Smooth muscle cell (in vitro differentiated cells): ENCODE measurements at regions not wholly inside any gene's neighbourhood (a gene's known extent, or its start where the extent isn't known, plus 50 kb on each side); places are given as distances from the start of the nearest gene placed in this dataset.

Source experiments
- DNase-seq: peaks from one replicate; lab custom pipeline; 2025; ENCODE audit not compliant: unreplicated experiment; lab: John Stamatoyannopoulos, UW
- H2AFZ ChIP-seq: fragments of 200-600 bp; sonication (generic); 2 replicates; pipeline ENCODE4 v1.6.0; 2016; ENCODE audit warnings: antibody characterized with exemption, low read depth, mild to moderate bottlenecking
- H3F3A ChIP-seq: fragments of 200-600 bp; sonication (generic); 2 replicates; pipeline ENCODE4 v1.6.0; 2017; ENCODE audit warnings: antibody characterized with exemption, low read depth
- H3K27ac ChIP-seq: fragments of 200-600 bp; sonication (generic); 2 replicates; pipeline ENCODE4 v1.5.1; 2016; ENCODE audit warnings: low read depth, mild to moderate bottlenecking
- H3K27me3 ChIP-seq: fragments of 200-600 bp; sonication (generic); 2 replicates; pipeline ENCODE4 v1.6.1; 2016; ENCODE audit warnings: low read depth, mild to moderate bottlenecking
- H3K36me3 ChIP-seq: fragments of 200-600 bp; sonication (generic); 2 replicates; pipeline ENCODE4 v1.5.1; 2016; ENCODE audit warnings: low read depth
- H3K4me1 ChIP-seq: fragments of 200-600 bp; sonication (generic); 2 replicates; pipeline ENCODE4 v1.5.1; 2016; ENCODE audit warnings: low read depth
- H3K4me2 ChIP-seq: fragments of 200-600 bp; sonication (generic); 2 replicates; pipeline ENCODE4 v1.6.0; 2016; ENCODE audit warnings: mild to moderate bottlenecking
- H3K4me3 ChIP-seq: fragments of 200-600 bp; sonication (generic); 2 replicates; pipeline ENCODE4 v1.5.1; 2016; ENCODE audit warnings: mild to moderate bottlenecking
- H3K79me2 ChIP-seq: fragments of 200-600 bp; sonication (generic); 2 replicates; pipeline ENCODE4 v1.6.0; 2016; ENCODE audit warnings: low read depth, mild to moderate bottlenecking
- H3K9ac ChIP-seq: fragments of 200-600 bp; sonication (generic); 2 replicates; pipeline ENCODE4 v1.6.0; 2016; ENCODE audit warnings: low read depth
- H3K9me3 ChIP-seq: fragments of 200-600 bp; sonication (generic); replicated peaks from 2 replicates; pipeline ENCODE4 v1.5.1; 2016; ENCODE audit warnings: low read depth
- H4K20me1 ChIP-seq: fragments of 200-600 bp; sonication (generic); 2 replicates; pipeline ENCODE4 v1.6.0; 2016; ENCODE audit warnings: low read depth
- WGBS: methylation state at CpG from one replicate; pipeline ENCODE4 v1.1.7; 2016; ENCODE audit warnings: low lambda C conversion rate; 5-methylcytosine and 5-hydroxymethylcytosine counted together
- TF ChIP-seq, protein P1 (sequence below): fragments of 200-600 bp; sonication (generic); IDR thresholded peaks from 2 replicates; pipeline ENCODE4 v1.5.1; 2017; ENCODE audit warnings: borderline replicate concordance, mild to moderate bottlenecking, antibody characterized with exemption; ENCODE audit not compliant: insufficient read depth, poor library complexity, severe bottlenecking

DNA sequence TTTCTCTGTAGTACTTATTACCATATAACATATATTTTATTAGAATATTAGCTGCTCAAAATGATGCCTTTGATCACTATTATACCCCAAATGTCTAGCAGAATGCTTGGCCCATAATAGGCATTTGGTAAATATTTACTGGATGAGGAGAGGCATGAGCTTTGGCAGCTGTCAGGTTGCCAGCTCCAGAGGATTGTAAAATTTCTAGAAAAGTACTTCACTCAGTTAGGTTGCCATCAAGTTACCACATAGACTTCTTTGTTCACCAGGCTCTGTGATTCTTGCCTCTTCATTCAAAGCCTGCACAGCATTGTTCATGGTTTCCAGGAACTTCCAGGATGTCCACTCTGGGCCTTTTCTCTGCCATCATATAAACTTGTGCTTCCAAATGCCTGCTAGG lies 582.8 kb downstream of the PDCD6IP start:
- no peaks in the 10 kb centered on the region for H3F3A ChIP-seq
- no peaks in the 10 kb centered on the region for H3K4me1 ChIP-seq
- no peaks in the 10 kb centered on the region for H4K20me1 ChIP-seq
- no peak overlapping the region for H3K4me2 ChIP-seq
- no peak overlapping the region for H3K9ac ChIP-seq
- H3K27ac ChIP-seq, result no peak overlapping the region
- no peak for DNase-seq
- no peak overlapping the region for H3K4me3 ChIP-seq
- H3K36me3 ChIP-seq, result no peaks in the 10 kb centered on the region
- no peaks in the 10 kb centered on the region for H3K79me2 ChIP-seq
- no peaks in the 10 kb centered on the region for H3K9me3 ChIP-seq
- H2AFZ ChIP-seq, result no peak overlapping the region
- TF ChIP-seq, protein P1, sequence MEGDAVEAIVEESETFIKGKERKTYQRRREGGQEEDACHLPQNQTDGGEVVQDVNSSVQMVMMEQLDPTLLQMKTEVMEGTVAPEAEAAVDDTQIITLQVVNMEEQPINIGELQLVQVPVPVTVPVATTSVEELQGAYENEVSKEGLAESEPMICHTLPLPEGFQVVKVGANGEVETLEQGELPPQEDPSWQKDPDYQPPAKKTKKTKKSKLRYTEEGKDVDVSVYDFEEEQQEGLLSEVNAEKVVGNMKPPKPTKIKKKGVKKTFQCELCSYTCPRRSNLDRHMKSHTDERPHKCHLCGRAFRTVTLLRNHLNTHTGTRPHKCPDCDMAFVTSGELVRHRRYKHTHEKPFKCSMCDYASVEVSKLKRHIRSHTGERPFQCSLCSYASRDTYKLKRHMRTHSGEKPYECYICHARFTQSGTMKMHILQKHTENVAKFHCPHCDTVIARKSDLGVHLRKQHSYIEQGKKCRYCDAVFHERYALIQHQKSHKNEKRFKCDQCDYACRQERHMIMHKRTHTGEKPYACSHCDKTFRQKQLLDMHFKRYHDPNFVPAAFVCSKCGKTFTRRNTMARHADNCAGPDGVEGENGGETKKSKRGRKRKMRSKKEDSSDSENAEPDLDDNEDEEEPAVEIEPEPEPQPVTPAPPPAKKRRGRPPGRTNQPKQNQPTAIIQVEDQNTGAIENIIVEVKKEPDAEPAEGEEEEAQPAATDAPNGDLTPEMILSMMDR, result no peak
- H3K27me3 ChIP-seq, result no peaks in the 10 kb centered on the region

DNA sequence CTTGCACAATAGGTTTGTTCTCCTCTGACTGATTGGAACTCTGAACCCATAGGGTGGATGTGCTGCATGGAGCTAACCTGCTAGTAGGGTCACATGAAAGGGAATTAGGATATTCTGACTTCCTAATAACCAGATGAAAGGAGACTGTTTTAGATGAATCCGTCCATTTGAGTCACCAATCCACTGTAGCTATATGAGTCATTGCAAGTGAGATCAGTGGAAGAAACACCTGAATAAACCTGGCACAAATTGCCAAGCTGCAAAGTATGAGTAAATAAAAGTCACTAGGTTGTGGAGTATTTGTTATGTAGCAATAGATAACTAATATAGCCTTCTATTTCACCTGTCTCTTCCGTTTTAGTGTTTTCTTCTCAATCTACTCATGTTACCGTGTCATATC lies 584.4 kb downstream of the PDCD6IP start:
- H3K4me3 ChIP-seq, result no peak overlapping the region
- H3K9me3 ChIP-seq, result no peaks in the 10 kb centered on the region
- no peaks in the 10 kb centered on the region for H3F3A ChIP-seq
- peaks cover 8% of the 10 kb centered on the region for H3K4me1 ChIP-seq
- TF ChIP-seq, protein P1, result no peak
- H4K20me1 ChIP-seq, result no peaks in the 10 kb centered on the region
- H3K27ac ChIP-seq, result no peak overlapping the region
- H3K79me2 ChIP-seq, result no peaks in the 10 kb centered on the region
- H3K36me3 ChIP-seq, result no peaks in the 10 kb centered on the region
- no peak overlapping the region for H2AFZ ChIP-seq
- no peak overlapping the region for H3K9ac ChIP-seq
- no peaks in the 10 kb centered on the region for H3K27me3 ChIP-seq
- no peak overlapping the region for H3K4me2 ChIP-seq
- DNase-seq, result no peak
- WGBS, result 79% methylated on average over 3 of the region's 3 CpGs

DNA sequence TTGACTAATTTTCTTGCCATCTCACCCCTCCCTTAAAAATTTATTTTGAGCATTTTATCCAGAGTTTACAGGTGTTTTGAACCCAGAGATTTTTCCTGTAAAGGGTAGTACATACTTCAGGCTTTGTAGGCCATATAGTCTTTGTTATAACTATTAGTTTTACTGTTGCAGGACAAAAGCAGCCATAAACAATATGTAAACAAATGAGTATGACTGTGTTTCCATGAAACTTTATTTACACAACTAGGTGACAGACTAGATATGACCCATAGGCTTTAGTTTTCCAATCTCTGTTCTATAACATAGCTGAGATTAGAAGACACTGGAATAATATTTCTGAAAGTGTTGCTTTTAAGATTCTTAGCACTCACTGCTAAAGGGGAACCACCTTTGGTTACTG lies 587.9 kb downstream of the PDCD6IP start:
- H3K27me3 ChIP-seq, result no peaks in the 10 kb centered on the region
- TF ChIP-seq, protein P1, result no peak
- no peaks in the 10 kb centered on the region for H3K79me2 ChIP-seq
- no peaks in the 10 kb centered on the region for H3F3A ChIP-seq
- no peaks in the 10 kb centered on the region for H4K20me1 ChIP-seq
- no peak for DNase-seq
- no peak overlapping the region for H2AFZ ChIP-seq
- H3K9me3 ChIP-seq, result no peaks in the 10 kb centered on the region
- H3K4me3 ChIP-seq, result no peak overlapping the region
- H3K27ac ChIP-seq, result no peak overlapping the region
- H3K4me1 ChIP-seq, result peaks cover 8% of the 10 kb centered on the region
- H3K36me3 ChIP-seq, result no peaks in the 10 kb centered on the region
- H3K4me2 ChIP-seq, result no peak overlapping the region
- no peak overlapping the region for H3K9ac ChIP-seq

DNA sequence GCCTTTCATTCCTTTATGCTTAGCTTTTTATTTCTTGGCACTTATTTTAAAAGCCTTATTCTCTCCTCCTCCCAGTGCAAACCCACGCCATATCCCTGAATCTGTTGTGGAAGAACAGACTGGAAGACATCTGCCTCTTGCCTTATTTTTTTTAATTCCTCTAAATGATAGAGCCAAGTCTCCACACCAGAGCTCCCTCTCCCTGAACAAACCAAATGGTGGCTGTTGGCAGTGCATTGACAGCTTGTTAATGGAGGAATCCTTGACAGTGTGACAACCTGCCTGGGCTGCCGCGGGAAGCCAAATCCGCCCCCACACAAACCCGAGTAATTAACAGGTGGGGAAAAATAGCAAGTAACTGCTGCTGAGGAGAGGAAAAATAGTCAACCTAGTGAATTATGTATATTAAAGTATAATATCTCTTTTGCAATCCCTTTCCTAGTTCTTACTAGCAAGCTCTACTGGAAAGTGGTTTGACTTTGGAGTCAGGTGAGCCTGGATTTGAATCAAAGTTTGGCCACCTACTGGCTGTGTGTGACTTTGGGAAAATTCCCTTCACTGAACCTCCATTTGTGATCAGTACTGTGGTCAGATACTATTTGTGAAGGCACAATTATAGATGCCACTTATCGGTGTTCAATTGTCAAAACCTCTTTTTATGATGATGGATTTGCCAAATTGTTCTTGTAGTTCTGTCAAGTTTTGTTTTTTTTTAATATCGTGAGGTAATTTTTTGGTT lies 589.6 kb downstream of the PDCD6IP start:
- H3K4me2 ChIP-seq, result no peak overlapping the region
- 85% methylated on average over 7 of the region's 7 CpGs for WGBS
- no peak overlapping the region for H3K4me3 ChIP-seq
- no peaks in the 10 kb centered on the region for H3F3A ChIP-seq
- H3K79me2 ChIP-seq, result no peaks in the 10 kb centered on the region
- no peaks in the 10 kb centered on the region for H3K9me3 ChIP-seq
- H2AFZ ChIP-seq, result no peak overlapping the region
- H3K9ac ChIP-seq, result no peak overlapping the region
- no peak for DNase-seq
- TF ChIP-seq, protein P1, result no peak
- no peaks in the 10 kb centered on the region for H3K27me3 ChIP-seq
- no peaks in the 10 kb centered on the region for H4K20me1 ChIP-seq
- no peak overlapping the region for H3K27ac ChIP-seq
- peaks cover 8% of the 10 kb centered on the region for H3K4me1 ChIP-seq
- H3K36me3 ChIP-seq, result no peaks in the 10 kb centered on the region
